Sigmoid colon (tissue), 6 donors: ENCODE measurements at regions not wholly inside any gene's neighbourhood (a gene's known extent, or its start where the extent isn't known, plus 50 kb on each side); places are given as distances from the start of the nearest gene placed in this dataset.

Experiments used
- DNase-seq: peaks from one replicate; pipeline ENCODE4 v3.0.0-alpha.2; 2019
- H3K27ac ChIP-seq, 4 donors: fragments of 200-600 bp; sonication (generic); one replicate each; pipeline ENCODE4 v1.5.1; 2016 to 2019; ENCODE audit warnings: mild to moderate bottlenecking in 1 of 4
- H3K27me3 ChIP-seq, 3 donors: fragments of 200-600 bp; sonication (generic); one replicate each; pipeline ENCODE4 v1.5.1; 2019; ENCODE audit warnings: mild to moderate bottlenecking in 1 of 3
- H3K36me3 ChIP-seq, 4 donors: fragments of 200-600 bp; sonication (generic); one replicate each; pipeline ENCODE4 v1.5.1; 2016 to 2019
- H3K4me1 ChIP-seq, 4 donors: fragments of 200-600 bp; sonication (generic); one replicate each; pipeline ENCODE4 v1.5.1; 2017 to 2019
- H3K4me3 ChIP-seq, 4 donors: fragments of 200-600 bp; sonication (generic); one replicate each; pipeline ENCODE4 v1.5.1; 2017 to 2019; ENCODE audit warnings: mild to moderate bottlenecking in 2 of 4, moderate library complexity in 1 of 4
- H3K9me3 ChIP-seq, 4 donors: fragments of 200-600 bp in 3 of 4; sonication (generic) in 3 of 4; one replicate each; pipeline versions ENCODE4 v1.5.1 to v1.6.1; 2013 to 2019
- EP300 ChIP-seq, 4 donors: sonication (generic); formaldehyde crosslinking; IDR thresholded peaks; one replicate each; pipeline ENCODE4 v1.6.1; 2017; ENCODE audit warnings: antibody characterized with exemption in 4 of 4
- POLR2A ChIP-seq, 2 donors: fragments of 450-650 bp; IDR thresholded peaks; one replicate each; pipeline ENCODE4 v1.6.1; 2016; ENCODE audit warnings: antibody characterized with exemption in 2 of 2, mild to moderate bottlenecking in 2 of 2, moderate library complexity in 2 of 2
- POLR2AphosphoS5 ChIP-seq, 4 donors: sonication (generic); formaldehyde crosslinking; IDR thresholded peaks; one replicate each; pipeline ENCODE4 v1.6.1; 2017; ENCODE audit warnings: antibody characterized with exemption in 4 of 4
- WGBS, 2 donors: extraction: QIAGEN DNeasy Blood & Tissue Kit; methylation state at CpG; one replicate each; pipeline ENCODE4 v1.1.7; 2013; 5-methylcytosine and 5-hydroxymethylcytosine counted together
- intact Hi-C: fragments of 100-400 bp; cut with DNase I; formaldehyde crosslinking; loops from one replicate; pipeline ENCODE4 v1.15.1; 2023
- TF ChIP-seq, protein P1 (sequence below), 4 experiments: fragments of 450-650 bp in 3 of 4; fragments of 200-600 bp in 1 of 4; IDR thresholded peaks; one replicate each; pipeline ENCODE4 v1.5.1; 2016 to 2019; ENCODE audit warnings: antibody characterized with exemption in 4 of 4, mild to moderate bottlenecking in 3 of 4, moderate library complexity in 2 of 4
- donor health status: healthy with polysubstance abuse.
- donor health status: healthy.

DNA sequence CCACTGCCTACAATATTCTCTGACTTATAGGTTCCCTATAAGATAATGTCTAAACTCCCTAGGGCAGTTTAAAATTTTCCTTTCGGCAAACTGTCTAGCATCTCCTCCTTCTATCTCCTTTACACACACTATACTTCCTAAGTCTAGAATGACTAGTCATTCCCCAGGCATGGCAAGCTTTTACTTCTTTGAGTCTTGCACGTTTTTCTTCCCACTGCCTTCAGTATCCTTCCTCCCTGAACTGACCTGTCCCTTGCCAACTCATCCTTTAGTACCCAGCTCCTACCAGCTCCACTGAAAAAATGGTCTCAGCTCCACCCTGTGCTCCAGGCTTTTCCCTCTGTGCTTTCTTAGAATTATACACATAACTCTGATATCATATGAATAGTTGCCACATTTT is 93.8 kb upstream of the KBTBD8 start:
- no peaks in the 10 kb centered on the region for H3K4me1 ChIP-seq
- intact Hi-C loops = no loop called here
- TF ChIP-seq POLR2A (IDR thresholded peaks at IDR 0.05) = no peak
- TF ChIP-seq POLR2AphosphoS5 (IDR thresholded peaks at IDR 0.05) = no peak
- TF ChIP-seq, protein P1, sequence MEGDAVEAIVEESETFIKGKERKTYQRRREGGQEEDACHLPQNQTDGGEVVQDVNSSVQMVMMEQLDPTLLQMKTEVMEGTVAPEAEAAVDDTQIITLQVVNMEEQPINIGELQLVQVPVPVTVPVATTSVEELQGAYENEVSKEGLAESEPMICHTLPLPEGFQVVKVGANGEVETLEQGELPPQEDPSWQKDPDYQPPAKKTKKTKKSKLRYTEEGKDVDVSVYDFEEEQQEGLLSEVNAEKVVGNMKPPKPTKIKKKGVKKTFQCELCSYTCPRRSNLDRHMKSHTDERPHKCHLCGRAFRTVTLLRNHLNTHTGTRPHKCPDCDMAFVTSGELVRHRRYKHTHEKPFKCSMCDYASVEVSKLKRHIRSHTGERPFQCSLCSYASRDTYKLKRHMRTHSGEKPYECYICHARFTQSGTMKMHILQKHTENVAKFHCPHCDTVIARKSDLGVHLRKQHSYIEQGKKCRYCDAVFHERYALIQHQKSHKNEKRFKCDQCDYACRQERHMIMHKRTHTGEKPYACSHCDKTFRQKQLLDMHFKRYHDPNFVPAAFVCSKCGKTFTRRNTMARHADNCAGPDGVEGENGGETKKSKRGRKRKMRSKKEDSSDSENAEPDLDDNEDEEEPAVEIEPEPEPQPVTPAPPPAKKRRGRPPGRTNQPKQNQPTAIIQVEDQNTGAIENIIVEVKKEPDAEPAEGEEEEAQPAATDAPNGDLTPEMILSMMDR (IDR thresholded peaks at IDR 0.05) = no peak
- no peak for TF ChIP-seq EP300 (IDR thresholded peaks at IDR 0.05)
- DNase-seq = no peak
- no peak overlapping the region for H3K27ac ChIP-seq
- peaks cover 0 to 5% (median 4%) of the 10 kb centered on the region in 4 donors for H3K9me3 ChIP-seq
- no peak overlapping the region for H3K4me3 ChIP-seq
- no peaks in the 10 kb centered on the region for H3K36me3 ChIP-seq
- 63 to 67% methylated on average over 2 of the region's 2 CpGs for WGBS, 2 donors
- H3K27me3 ChIP-seq = no peaks in the 10 kb centered on the region

DNA sequence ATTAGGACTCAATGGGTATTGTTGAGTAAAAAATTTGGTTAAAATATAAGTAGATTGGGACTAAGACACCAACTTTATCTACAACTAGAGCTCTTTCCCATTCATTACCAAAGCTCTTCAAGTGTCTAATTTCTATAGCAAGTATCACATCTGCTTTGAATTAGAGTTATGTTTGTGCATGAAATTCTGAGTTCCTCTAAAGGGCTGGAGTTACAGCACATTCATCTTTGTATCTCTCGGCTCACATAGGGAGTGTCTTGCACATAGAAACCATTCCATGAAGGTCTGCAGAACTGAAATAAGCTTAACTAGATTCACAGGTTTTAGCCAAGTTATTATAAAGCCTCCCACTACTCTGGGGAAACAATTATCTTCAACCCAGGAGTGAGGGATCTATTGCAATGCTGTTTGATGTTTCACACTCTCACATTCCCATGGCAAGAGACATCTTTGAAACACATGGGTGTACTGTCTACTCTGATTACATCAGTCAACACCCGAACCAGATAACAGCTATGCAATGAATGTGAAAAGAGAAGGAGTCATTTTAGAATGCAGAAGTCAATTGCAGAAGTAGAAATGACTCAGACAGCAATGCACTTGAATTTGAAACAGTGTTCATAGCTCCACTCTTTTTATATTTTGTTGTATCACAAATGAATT is 93.1 kb upstream of the KBTBD8 start:
- Histone ChIP-seq H3K4me3 (no peak overlapping the region), H3K4me1 (no peaks in the 10 kb centered on the region), H3K36me3 (no peaks in the 10 kb centered on the region), H3K27me3 (no peaks in the 10 kb centered on the region), H3K27ac (no peak overlapping the region), H3K9me3 (peaks cover 0 to 5% (median 4%) of the 10 kb centered on the region in 4 donors)
- DNase-seq = no peak
- 41 to 54% methylated on average over 2 of the region's 2 CpGs for WGBS, 2 donors
- TF ChIP-seq POLR2A (IDR thresholded peaks at IDR 0.05) = no peak
- TF ChIP-seq EP300 (IDR thresholded peaks at IDR 0.05) = no peak
- TF ChIP-seq, protein P1 (IDR thresholded peaks at IDR 0.05) = no peak
- TF ChIP-seq POLR2AphosphoS5 (IDR thresholded peaks at IDR 0.05) = no peak
- intact Hi-C loops = no loop called here

DNA sequence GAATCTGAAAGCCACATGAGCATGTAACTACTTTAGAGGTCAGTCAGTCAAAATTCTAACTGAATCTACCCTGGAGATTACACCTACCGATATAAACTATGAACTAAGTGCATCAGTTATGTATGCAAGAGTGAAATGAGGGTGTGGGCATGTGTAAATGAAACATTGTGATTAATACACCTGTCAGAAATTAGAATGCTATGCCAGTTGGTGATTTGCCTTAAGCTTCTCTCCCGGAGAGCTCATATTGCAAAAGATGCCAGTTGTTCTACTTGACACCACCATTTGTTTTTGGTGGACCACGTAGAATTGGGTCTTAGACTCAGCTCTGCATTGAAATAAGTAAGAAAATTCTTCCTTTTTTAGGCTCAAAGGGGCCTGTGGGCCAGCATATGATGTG is 91.0 kb upstream of the KBTBD8 start:
- TF ChIP-seq POLR2A (IDR thresholded peaks at IDR 0.05) = no peak
- no peak for TF ChIP-seq POLR2AphosphoS5 (IDR thresholded peaks at IDR 0.05)
- no peak for TF ChIP-seq EP300 (IDR thresholded peaks at IDR 0.05)
- TF ChIP-seq, protein P1 (IDR thresholded peaks at IDR 0.05) = no peak
- intact Hi-C loops = no loop called here
- Histone ChIP-seq H3K27me3 (no peaks in the 10 kb centered on the region), H3K36me3 (no peaks in the 10 kb centered on the region), H3K4me1 (no peaks in the 10 kb centered on the region), H3K9me3 (peaks cover 0 to 4% (median 0%) of the 10 kb centered on the region in 4 donors), H3K27ac (no peak overlapping the region), H3K4me3 (no peak overlapping the region)
- DNase-seq = no peak
- 87 to 92% methylated on average over 3 of the region's 3 CpGs for WGBS, 2 donors

DNA sequence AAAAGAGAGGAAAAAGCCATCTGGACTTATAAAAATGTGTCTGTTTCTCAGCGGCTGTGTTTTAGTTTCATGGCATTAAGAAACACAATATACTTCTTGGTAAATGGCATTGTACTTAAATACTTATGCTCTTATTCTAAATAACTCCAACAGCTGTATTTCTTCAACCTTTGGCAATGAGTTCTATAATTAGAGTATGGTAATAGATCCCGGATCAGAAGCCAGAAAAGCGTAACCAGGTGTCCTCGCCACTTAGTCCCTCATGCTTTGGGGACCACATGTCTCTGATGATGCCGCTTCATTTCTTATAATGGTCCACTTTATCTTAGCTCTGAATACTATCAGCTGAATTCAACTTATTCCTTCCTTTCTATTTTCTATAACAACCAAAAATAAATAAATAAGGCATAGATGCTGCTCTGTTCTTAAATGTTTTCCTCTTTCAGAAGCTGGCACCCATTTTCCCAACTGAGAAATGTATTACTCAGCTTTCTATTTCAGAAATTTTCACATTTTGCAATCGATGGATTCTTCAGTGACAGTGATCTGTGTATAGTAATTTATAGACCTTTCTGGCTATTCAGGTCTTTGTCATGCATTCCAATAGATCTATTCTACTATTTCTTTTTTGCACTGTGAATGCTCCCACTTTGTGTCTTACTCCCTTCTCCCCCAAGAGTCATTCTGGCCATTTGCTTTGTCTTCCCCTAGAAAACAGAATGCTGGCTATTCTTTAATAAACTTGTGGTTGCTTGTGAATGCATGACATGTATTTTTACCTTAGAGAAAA is 87.6 kb upstream of the KBTBD8 start:
- no peaks in the 10 kb centered on the region for H3K4me1 ChIP-seq
- intact Hi-C loops = no loop called here
- H3K9me3 ChIP-seq = peaks cover 0 to 3% (median 0%) of the 10 kb centered on the region in 4 donors
- TF ChIP-seq POLR2A (IDR thresholded peaks at IDR 0.05) = no peak
- no peak for TF ChIP-seq EP300 (IDR thresholded peaks at IDR 0.05)
- H3K27me3 ChIP-seq = no peaks in the 10 kb centered on the region
- no peak overlapping the region for H3K4me3 ChIP-seq
- no peak overlapping the region for H3K27ac ChIP-seq
- 84 to 93% methylated on average over 6 of the region's 6 CpGs for WGBS, 2 donors
- no peaks in the 10 kb centered on the region for H3K36me3 ChIP-seq
- no peak for DNase-seq

DNA sequence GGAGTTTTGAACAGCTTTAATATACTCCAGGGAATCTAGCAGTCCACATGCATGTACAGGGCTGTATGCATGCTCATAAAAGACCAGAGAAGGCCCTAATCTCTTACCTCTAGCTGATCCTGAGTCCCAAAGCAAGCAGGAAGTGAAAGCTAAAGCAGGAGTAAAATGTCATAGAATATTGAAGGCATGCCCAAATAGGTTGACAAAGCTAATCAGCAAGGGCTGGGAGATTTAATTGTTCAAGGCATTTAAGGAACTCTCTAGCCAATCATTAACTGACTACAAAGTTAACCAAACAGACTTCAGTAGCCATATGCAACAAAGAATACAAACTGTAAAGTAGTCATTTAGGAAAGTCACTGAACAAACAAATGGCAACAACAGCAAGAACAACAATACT is 85.8 kb upstream of the KBTBD8 start:
- no peaks in the 10 kb centered on the region for H3K36me3 ChIP-seq
- no peak for TF ChIP-seq POLR2A (IDR thresholded peaks at IDR 0.05)
- TF ChIP-seq POLR2AphosphoS5 (IDR thresholded peaks at IDR 0.05) = no peak
- TF ChIP-seq, protein P1 (IDR thresholded peaks at IDR 0.05) = no peak
- no peak for TF ChIP-seq EP300 (IDR thresholded peaks at IDR 0.05)
- H3K4me1 ChIP-seq = no peaks in the 10 kb centered on the region
- DNase-seq = no peak
- no peaks in the 10 kb centered on the region for H3K27me3 ChIP-seq
- no peak overlapping the region for H3K4me3 ChIP-seq
- intact Hi-C loops = no loop called here
- H3K27ac ChIP-seq = no peak overlapping the region
- peaks cover 0 to 3% (median 0%) of the 10 kb centered on the region in 4 donors for H3K9me3 ChIP-seq
